HepG2 (cell line): ENCODE measurements at regions not wholly inside any gene's neighbourhood (a gene's known extent, or its start where the extent isn't known, plus 50 kb on each side); places are given as distances from the start of the nearest gene placed in this dataset.

Experiments
- ATAC-seq: fragments of 200-7000 bp; cut with Tn5 transposase; 3 replicates; pipeline ENCODE4 v1.9.1; 2020; ENCODE audit warnings: mild to moderate bottlenecking, moderate library complexity
- BruUV-seq: library from RNA; stranded (reverse); fragments of 400-500 nt; replicated peaks from 2 replicates; lab custom pipeline; 2021; lab: Mats Ljungman, UMichigan
- CTCF ChIA-PET: fragments of 300-600 bp; formaldehyde crosslinking; extraction: SDS; loops from one replicate; lab custom pipeline; 2021; ENCODE audit warnings: low total read pairs, inconsistent platforms, low intra/inter-chr PET ratio; lab: Yijun Ruan, JAX
- POLR2A ChIA-PET: fragments of 350-600 bp; sonication (Branson Sonifier 250); formaldehyde crosslinking; loops from one replicate; lab custom pipeline; 2020; ENCODE audit warnings: antibody characterized with exemption, inconsistent platforms; lab: Yijun Ruan, JAX
- DNase-seq: peaks from one replicate; pipeline ENCODE4 v3.0.0-alpha.2; 2015; ENCODE audit warnings: low spot score
- FAIRE-seq: peaks from 3 replicates; lab custom pipeline; 2011; peaks lifted over from hg19 to GRCh38; lab: Jason Lieb, UNC
- H2AFZ ChIP-seq: one replicate; pipeline ENCODE4 v1.6.1; 2011; ENCODE audit warnings: low read length, inconsistent platforms
- H3K27ac ChIP-seq: fragments of 300-600 bp; 3 replicates; pipeline ENCODE4 v1.8.0; 2011; ENCODE audit warnings: mixed run types, mild to moderate bottlenecking, mixed read lengths, low read length, inconsistent platforms; ENCODE audit not compliant: insufficient read depth; ENCODE audit errors: extremely low read length
- H3K27me3 ChIP-seq, 2 experiments: fragments of 200-600 bp in 1 of 2; 2 replicates in 1 of 2; 3 replicates in 1 of 2; pipeline versions ENCODE4 v1.6.0 to v1.8.0; 2011; ENCODE audit warnings: low read length in 2 of 2, mild to moderate bottlenecking in 2 of 2, moderate library complexity in 2 of 2, inconsistent platforms in 1 of 2; ENCODE audit not compliant: insufficient read depth in 2 of 2, control insufficient read depth in 1 of 2
- H3K36me3 ChIP-seq, 2 experiments: fragments of 200-600 bp in 1 of 2; replicated peaks in 1 of 2; 2 replicates in 1 of 2; 3 replicates in 1 of 2; pipeline versions ENCODE4 v1.5.1 to v1.8.0; 2011; ENCODE audit warnings: low read length in 2 of 2, inconsistent platforms in 1 of 2; ENCODE audit not compliant: insufficient read depth in 2 of 2, control insufficient read depth in 1 of 2
- H3K4me1 ChIP-seq: 2 replicates; pipeline ENCODE4 v1.5.1; 2012; ENCODE audit warnings: low read length, inconsistent platforms; ENCODE audit not compliant: insufficient read depth
- H3K4me2 ChIP-seq: 2 replicates; pipeline ENCODE4 v1.6.0; 2011; ENCODE audit warnings: low read depth, low read length, inconsistent platforms
- H3K4me3 ChIP-seq, 3 experiments: fragments of 200-600 bp in 1 of 3; sonication (generic), shearing (Covaris generic) in 1 of 3; replicated peaks in 1 of 3; 2 replicates each; pipeline ENCODE4 v1.5.1; 2011 to 2016; ENCODE audit warnings: low read length in 3 of 3, inconsistent platforms in 2 of 3, low read depth in 2 of 3, mild to moderate bottlenecking in 2 of 3, control low read depth in 1 of 3, mixed read lengths in 1 of 3; ENCODE audit not compliant: insufficient read depth in 1 of 3
- H3K79me2 ChIP-seq: one replicate; pipeline ENCODE4 v1.6.1; 2011; ENCODE audit warnings: low read length, inconsistent platforms; ENCODE audit not compliant: insufficient read depth
- H3K9ac ChIP-seq: 2 replicates; pipeline ENCODE4 v1.6.0; 2011; ENCODE audit warnings: mild to moderate bottlenecking, low read depth, low read length, inconsistent platforms; ENCODE audit not compliant: insufficient read depth
- H3K9me3 ChIP-seq: 2 replicates; pipeline ENCODE4 v1.5.1; 2012; ENCODE audit warnings: mild to moderate bottlenecking, low read length
- H4K20me1 ChIP-seq: 2 replicates; pipeline ENCODE4 v1.6.0; 2011; ENCODE audit warnings: inconsistent platforms, mild to moderate bottlenecking, low read length, moderate library complexity; ENCODE audit not compliant: insufficient read depth
- DR1 ChIP-seq: sonication (generic); formaldehyde crosslinking; IDR thresholded peaks from 2 replicates; pipeline ENCODE4 v1.8.0; 2021; ENCODE audit warnings: mild to moderate bottlenecking, missing genetic modification reagents, inconsistent platforms
- HOXA7 ChIP-seq: sonication (generic); formaldehyde crosslinking; IDR thresholded peaks from 2 replicates; pipeline ENCODE4 v1.8.1; 2022; ENCODE audit warnings: mild to moderate bottlenecking, missing genetic modification reagents, moderate library complexity
- KLF13 ChIP-seq: sonication (generic); formaldehyde crosslinking; IDR thresholded peaks from 2 replicates; pipeline ENCODE4 v1.4.0; 2020; ENCODE audit warnings: mild to moderate bottlenecking, missing genetic modification reagents
- NONO ChIP-seq, 2 experiments: fragments of 450-650 bp in 1 of 2; sonication (generic) in 1 of 2; formaldehyde crosslinking in 1 of 2; IDR thresholded peaks in 1 of 2; conservative IDR thresholded peaks in 1 of 2; 2 replicates each; pipeline versions ENCODE4 v1.6.1 to v1.8.0; 2017 to 2022; ENCODE audit warnings: mild to moderate bottlenecking in 1 of 2, missing genetic modification reagents in 1 of 2, moderate library complexity in 1 of 2
- PAX8 ChIP-seq: sonication (generic); formaldehyde crosslinking; IDR thresholded peaks from 2 replicates; pipeline ENCODE4 v1.8.0; 2022; ENCODE audit warnings: mild to moderate bottlenecking, missing genetic modification reagents, borderline replicate concordance
- POGK ChIP-seq: sonication (generic); formaldehyde crosslinking; conservative IDR thresholded peaks from 2 replicates; pipeline ENCODE4 v1.8.0; 2022; ENCODE audit warnings: mild to moderate bottlenecking, moderate library complexity, missing genetic modification reagents
- TP53 ChIP-seq: sonication (generic); formaldehyde crosslinking; conservative IDR thresholded peaks from 2 replicates; pipeline ENCODE4 v1.4.0; 2020; ENCODE audit warnings: missing genetic modification reagents
- ZNF282 ChIP-seq: fragments of 450-650 bp; IDR thresholded peaks from 2 replicates; pipeline ENCODE4 v1.6.1; 2018; ENCODE audit not compliant: partially characterized antibody
- ZNF549 ChIP-seq: sonication (generic); formaldehyde crosslinking; IDR thresholded peaks from 2 replicates; pipeline ENCODE4 v1.5.0; 2020; ENCODE audit warnings: missing genetic modification reagents
- WGBS: methylation state at CpG from one replicate; pipeline ENCODE4 v1.1.6; 2017; ENCODE audit warnings: low lambda C conversion rate; 5-methylcytosine and 5-hydroxymethylcytosine counted together
- in situ Hi-C: cut with HindIII; loops from 2 replicates; pipeline ENCODE4 v1.10.0; 2017; ENCODE audit warnings: low pct_unique_long_range_greater_than_20kb; ENCODE audit not compliant: extremely low pct_ligation_motif_present
- intact Hi-C: fragments of 100-400 bp; cut with micrococcal nuclease; formaldehyde crosslinking; loops from one replicate; pipeline ENCODE4 v1.10.0; 2022; ENCODE audit not compliant: unreplicated experiment

GRCh38 chr2:2523461-2524347, 192.6 kb upstream of the MYT1L start (continued):
- TF ChIP-seq DR1: no peak
- TF ChIP-seq POGK: no peak
- TF ChIP-seq TP53 (CRISPR knock-in tag): no peak
- no peak for TF ChIP-seq KLF13
- no peak for TF ChIP-seq NONO (IDR thresholded peaks at IDR 0.05)
- no peak for TF ChIP-seq NONO (CRISPR knock-in tag; conservative IDR thresholded peaks at IDR 0.05)

- no peak overlapping the region for H3K9ac ChIP-seq
- intact Hi-C loops: no loop called here
- no peak overlapping the region for H2AFZ ChIP-seq
- no peak overlapping the region for H3K4me3 ChIP-seq
- H3K27ac ChIP-seq: no peak overlapping the region
- no peak overlapping the region for H3K4me2 ChIP-seq
- no peaks in the 10 kb centered on the region for H3K79me2 ChIP-seq
- ATAC-seq: no peak
- WGBS: 58% methylated on average over 10 of the region's 10 CpGs
- in situ Hi-C loops: no loop called here
- no peak for FAIRE-seq
- H3K36me3 ChIP-seq: no peaks in the 10 kb centered on the region
- BruUV-seq: no TSS peak
- 0 out of 2 replicates have a peak, but pooled peaks cover 6% of the 10 kb centered on the region for H3K4me1 ChIP-seq
- CTCF ChIA-PET: no interaction called here
- POLR2A ChIA-PET: no interaction called here
- no peaks in the 10 kb centered on the region for H3K9me3 ChIP-seq
- no peaks in the 10 kb centered on the region for H4K20me1 ChIP-seq
- TF ChIP-seq ZNF549 (CRISPR knock-in tag) (no peak), HOXA7 (CRISPR knock-in tag) (no peak), ZNF282 (no peak), PAX8 (no peak)
- peaks cover 0 to 34% of the 10 kb centered on the region in 2 experiments; a peak in 4 of 5 replicates for H3K27me3 ChIP-seq
- DNase-seq: no peak
Measured at GRCh38 chr2:2520401-2520811, 189.3 kb upstream of the MYT1L start.
